ENCODE measurements at regions not wholly inside any gene's neighbourhood (a gene's known extent, or its start where the extent isn't known, plus 50 kb on each side); places are given as distances from the start of the nearest gene placed in this dataset.

DNA sequence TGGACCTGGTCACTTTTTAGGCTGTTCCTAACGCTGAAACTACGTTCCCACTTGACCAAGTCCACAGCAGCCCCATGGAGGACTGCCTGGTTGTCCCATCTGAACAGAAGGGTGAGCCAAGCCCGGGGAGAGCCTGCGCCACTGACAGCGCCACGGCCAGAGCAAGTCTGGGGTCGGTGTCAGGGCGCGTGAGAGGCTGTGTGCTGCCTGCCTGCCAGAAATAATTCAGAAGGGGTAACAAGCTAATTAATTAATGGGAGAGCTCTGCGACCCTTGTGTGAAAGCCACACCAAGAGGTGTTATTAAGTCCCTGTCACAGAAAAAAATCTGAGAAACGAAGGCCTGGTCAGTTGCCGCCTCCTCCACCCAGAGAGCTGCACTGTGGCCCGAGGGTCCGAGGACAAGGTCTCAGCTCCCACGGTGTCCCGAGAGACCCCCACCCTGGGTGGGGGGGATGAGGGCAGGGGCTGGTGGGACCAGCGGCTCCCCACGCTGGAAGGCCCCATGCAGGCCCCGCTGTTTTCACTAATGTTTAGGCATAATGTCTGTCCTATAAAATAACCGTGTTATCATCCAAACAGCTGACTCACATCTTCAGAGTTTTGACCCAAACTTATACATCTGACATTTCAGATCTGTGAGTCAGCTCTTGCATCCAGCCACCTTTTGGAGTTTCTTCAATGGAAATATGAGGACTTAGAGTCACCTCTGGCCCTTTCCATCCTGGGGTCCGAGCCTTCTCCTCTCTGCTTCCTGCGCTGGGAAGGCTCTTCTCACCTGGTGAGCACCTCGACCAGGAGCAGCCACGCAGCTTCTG is 58.5 kb downstream of the DLL1 start:
- Histone ChIP-seq H2AFZ (no peak overlapping the region), H3K9ac (no peak overlapping the region), H3K27me3 (replicated peaks; ENCODE audit: insufficient read depth) (no peaks in the 10 kb centered on the region; the same call in 1 of the 2 replicates), H3K4me1 (ENCODE audit: insufficient read depth) (no peaks in the 10 kb centered on the region), H3K4me3 (no peak overlapping the region), H3K9me3 (ENCODE audit: low read depth) (no peaks in the 10 kb centered on the region), H3K27ac (no peak overlapping the region), H3F3A (ENCODE audit: insufficient read depth) (no peaks in the 10 kb centered on the region), H4K20me1 (ENCODE audit: insufficient read depth) (no peaks in the 10 kb centered on the region), H3K79me2 (ENCODE audit: insufficient read depth) (no peaks in the 10 kb centered on the region), H3K4me2 (ENCODE audit: unreplicated experiment) (no peak overlapping the region), H3K9me2 (ENCODE audit: insufficient read depth) (no peaks in the 10 kb centered on the region), H3K36me3 (ENCODE audit: low read depth) (no peaks in the 10 kb centered on the region)
- 83 to 85% methylated on average over 23 to 24 of the region's 24 CpGs for WGBS, 2 experiments (ENCODE audit: low coverage in 1 of 2, low lambda C conversion rate in 2 of 2, missing lambda C conversion rate in 2 of 2)
- TF ChIP-seq EZH2phosphoT487 (IDR thresholded peaks at IDR 0.05; ENCODE audit: insufficient read depth, low read depth) (no peak), EZH2 (IDR thresholded peaks at IDR 0.05; ENCODE audit: insufficient read depth, poor library complexity, severe bottlenecking) (no peak)
- in situ Hi-C loops (cut with MboI) = no loop called here
- DNase-seq = peak; percentile 31

DNA sequence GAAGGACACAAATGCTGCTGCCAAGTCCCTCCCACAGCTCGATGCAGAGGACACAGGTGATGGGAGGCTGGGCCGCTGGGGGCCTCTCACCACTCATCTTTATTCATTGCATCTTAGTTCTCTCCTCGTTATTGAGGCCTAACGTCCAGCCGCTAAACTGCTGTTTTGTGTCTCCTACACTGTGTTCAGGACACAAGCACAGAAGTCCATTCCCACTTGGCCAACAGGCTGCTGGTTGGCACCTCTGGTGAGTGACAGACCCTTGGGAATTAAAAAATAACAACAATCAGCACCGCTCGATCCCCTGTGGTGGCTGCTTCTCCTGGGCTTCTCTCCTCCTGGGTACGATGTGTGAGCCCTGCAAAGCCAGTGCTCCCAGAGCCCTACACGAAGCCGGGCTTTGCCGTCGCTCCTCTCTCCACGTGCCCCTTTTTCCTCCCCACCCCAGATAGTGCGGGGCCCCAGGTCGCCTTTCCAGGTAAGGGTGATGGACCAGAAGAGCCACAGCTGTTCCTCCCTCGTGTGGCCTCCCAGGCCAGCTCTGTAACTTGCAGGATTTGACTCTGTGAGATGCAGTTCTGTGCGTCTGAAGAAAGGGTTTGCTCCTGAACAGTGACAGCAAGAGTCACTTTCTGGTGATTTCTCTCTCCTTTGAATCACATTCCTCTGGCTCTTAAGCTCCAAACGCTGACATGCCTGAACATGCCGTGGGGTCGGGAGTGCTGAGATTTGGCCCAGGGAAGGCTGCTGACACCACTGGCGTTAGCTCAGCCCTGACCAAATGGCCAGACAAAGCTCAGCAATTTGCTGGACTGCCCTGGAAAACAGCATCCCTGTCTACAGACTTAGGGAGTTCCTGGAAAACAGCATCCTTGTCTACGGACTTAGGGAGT is 59.3 kb downstream of the DLL1 start:
- Histone ChIP-seq H3K9ac (no peak overlapping the region), H3F3A (ENCODE audit: insufficient read depth) (no peaks in the 10 kb centered on the region), H3K27me3 (replicated peaks; ENCODE audit: insufficient read depth) (no peaks in the 10 kb centered on the region; the same call in 1 of the 2 replicates), H2AFZ (no peak overlapping the region), H4K20me1 (ENCODE audit: insufficient read depth) (no peaks in the 10 kb centered on the region), H3K79me2 (ENCODE audit: insufficient read depth) (no peaks in the 10 kb centered on the region), H3K4me3 (no peak overlapping the region), H3K9me2 (ENCODE audit: insufficient read depth) (no peaks in the 10 kb centered on the region), H3K4me1 (ENCODE audit: insufficient read depth) (no peaks in the 10 kb centered on the region), H3K36me3 (ENCODE audit: low read depth) (no peaks in the 10 kb centered on the region), H3K9me3 (ENCODE audit: low read depth) (no peaks in the 10 kb centered on the region), H3K4me2 (ENCODE audit: unreplicated experiment) (no peak overlapping the region), H3K27ac (no peak overlapping the region)
- in situ Hi-C loops (cut with MboI) = no loop called here
- TF ChIP-seq EZH2 (IDR thresholded peaks at IDR 0.05; ENCODE audit: insufficient read depth, poor library complexity, severe bottlenecking) (no peak), EZH2phosphoT487 (IDR thresholded peaks at IDR 0.05; ENCODE audit: insufficient read depth, low read depth) (no peak)
- no peak for DNase-seq
- WGBS, 2 experiments (ENCODE audit: low coverage in 1 of 2, low lambda C conversion rate in 2 of 2, missing lambda C conversion rate in 2 of 2) = 63 to 64% methylated on average over 22 of the region's 22 CpGs

DNA sequence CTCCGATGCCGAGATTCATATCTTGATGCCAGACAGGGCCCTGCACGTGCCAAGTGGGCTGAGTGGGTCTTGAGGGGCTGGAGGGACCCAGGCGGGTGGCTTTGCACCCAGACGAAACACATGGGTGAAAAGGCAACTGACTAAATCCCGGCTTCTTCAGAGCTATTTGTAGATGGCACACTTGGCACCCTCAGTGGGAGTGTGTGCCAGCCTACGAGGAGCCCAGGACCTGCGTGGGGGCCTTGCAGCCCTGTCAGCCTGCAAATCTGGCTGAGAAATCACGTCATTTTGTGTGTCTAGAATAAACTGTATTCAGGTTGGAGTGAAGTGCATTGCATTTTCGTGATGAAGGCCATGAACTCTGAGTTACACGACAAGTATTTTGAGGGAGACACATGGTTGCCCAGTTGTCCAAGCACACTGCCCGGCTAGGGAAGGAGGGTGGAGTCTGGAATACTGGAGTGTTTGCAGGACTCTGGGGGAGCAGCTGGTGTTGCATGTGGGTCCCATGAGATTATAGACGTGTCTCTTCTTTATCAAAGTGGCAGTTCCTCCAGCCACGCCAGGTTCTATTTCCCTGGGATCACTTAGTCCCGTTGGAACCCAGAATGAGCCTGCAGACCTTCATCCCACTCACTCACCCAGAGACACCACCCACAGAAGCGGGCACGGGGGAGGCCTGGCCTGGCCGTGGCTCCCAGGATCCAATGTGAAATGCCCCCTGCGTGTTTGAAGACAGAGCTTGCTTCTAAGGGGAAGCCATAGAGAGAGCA is 60.2 kb downstream of the DLL1 start:
- Histone ChIP-seq H3K4me3 (no peak overlapping the region), H3K79me2 (ENCODE audit: insufficient read depth) (no peaks in the 10 kb centered on the region), H3K27ac (no peak overlapping the region), H3K4me1 (ENCODE audit: insufficient read depth) (no peaks in the 10 kb centered on the region), H3K27me3 (replicated peaks; ENCODE audit: insufficient read depth) (no peaks in the 10 kb centered on the region; the same call in 1 of the 2 replicates), H4K20me1 (ENCODE audit: insufficient read depth) (no peaks in the 10 kb centered on the region), H2AFZ (no peak overlapping the region), H3F3A (ENCODE audit: insufficient read depth) (no peaks in the 10 kb centered on the region), H3K36me3 (ENCODE audit: low read depth) (no peaks in the 10 kb centered on the region), H3K9me3 (ENCODE audit: low read depth) (no peaks in the 10 kb centered on the region), H3K9ac (no peak overlapping the region), H3K9me2 (ENCODE audit: insufficient read depth) (no peaks in the 10 kb centered on the region), H3K4me2 (ENCODE audit: unreplicated experiment) (no peak overlapping the region)
- TF ChIP-seq EZH2phosphoT487 (IDR thresholded peaks at IDR 0.05; ENCODE audit: insufficient read depth, low read depth) (no peak), EZH2 (IDR thresholded peaks at IDR 0.05; ENCODE audit: insufficient read depth, poor library complexity, severe bottlenecking) (no peak)
- 65 to 70% methylated on average over 19 of the region's 19 CpGs for WGBS, 2 experiments (ENCODE audit: low coverage in 1 of 2, low lambda C conversion rate in 2 of 2, missing lambda C conversion rate in 2 of 2)
- in situ Hi-C loops (cut with MboI) = no loop called here
- no peak for DNase-seq
